ENCODE measurements at regions not wholly inside any gene's neighbourhood (a gene's known extent, or its start where the extent isn't known, plus 50 kb on each side); places are given as distances from the start of the nearest gene placed in this dataset.

DNA sequence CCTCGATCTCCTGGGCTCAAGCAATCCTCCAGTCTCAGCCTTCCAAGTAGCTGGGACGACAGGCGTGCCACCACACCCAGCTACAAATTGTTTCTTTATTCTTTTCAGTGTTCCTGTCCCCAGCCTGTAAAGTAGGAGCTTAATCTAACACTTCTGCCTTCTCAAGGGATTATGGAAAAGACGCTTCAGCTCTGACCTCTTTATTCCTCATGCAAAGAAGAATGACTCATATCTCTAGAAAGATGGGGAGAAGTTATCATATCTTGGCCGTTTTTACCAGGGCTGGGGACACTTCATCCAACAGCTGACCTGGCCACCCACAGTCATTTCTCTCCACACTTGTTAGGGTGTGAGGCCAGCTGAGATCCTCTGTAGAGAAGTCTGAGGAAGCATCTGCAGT, 172.6 kb downstream of the HAPSTR1 start:
- no peak for TF ChIP-seq EZH2 (IDR thresholded peaks at IDR 0.05; ENCODE audit: borderline replicate concordance, low read length)
- TF ChIP-seq, protein P1, sequence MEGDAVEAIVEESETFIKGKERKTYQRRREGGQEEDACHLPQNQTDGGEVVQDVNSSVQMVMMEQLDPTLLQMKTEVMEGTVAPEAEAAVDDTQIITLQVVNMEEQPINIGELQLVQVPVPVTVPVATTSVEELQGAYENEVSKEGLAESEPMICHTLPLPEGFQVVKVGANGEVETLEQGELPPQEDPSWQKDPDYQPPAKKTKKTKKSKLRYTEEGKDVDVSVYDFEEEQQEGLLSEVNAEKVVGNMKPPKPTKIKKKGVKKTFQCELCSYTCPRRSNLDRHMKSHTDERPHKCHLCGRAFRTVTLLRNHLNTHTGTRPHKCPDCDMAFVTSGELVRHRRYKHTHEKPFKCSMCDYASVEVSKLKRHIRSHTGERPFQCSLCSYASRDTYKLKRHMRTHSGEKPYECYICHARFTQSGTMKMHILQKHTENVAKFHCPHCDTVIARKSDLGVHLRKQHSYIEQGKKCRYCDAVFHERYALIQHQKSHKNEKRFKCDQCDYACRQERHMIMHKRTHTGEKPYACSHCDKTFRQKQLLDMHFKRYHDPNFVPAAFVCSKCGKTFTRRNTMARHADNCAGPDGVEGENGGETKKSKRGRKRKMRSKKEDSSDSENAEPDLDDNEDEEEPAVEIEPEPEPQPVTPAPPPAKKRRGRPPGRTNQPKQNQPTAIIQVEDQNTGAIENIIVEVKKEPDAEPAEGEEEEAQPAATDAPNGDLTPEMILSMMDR (conservative IDR thresholded peaks at IDR 0.05 in 1 of 2, IDR thresholded peaks at IDR 0.05 in 1 of 2; ENCODE audit: extremely low read depth in 1 of 2, insufficient read depth in 1 of 2, low read depth in 1 of 2, low read length in 2 of 2) = no peak
